Lung (tissue), 11 donors: ENCODE measurements at regions not wholly inside any gene's neighbourhood (a gene's known extent, or its start where the extent isn't known, plus 50 kb on each side); places are given as distances from the start of the nearest gene placed in this dataset.

ENCODE experiments used
- ATAC-seq: fragments of 200-7000 bp; cut with Tn5 transposase; one replicate; pipeline ENCODE4 v1.9.1; 2020; ENCODE audit warnings: moderate number of reproducible peaks; ENCODE audit not compliant: insufficient read depth, low FRiP score
- DNase-seq, 3 donors: peaks; one replicate each; pipeline ENCODE4 v3.0.0-alpha.2; 2013 to 2017
- H3K27ac ChIP-seq, 2 donors: one replicate each; pipeline ENCODE4 v1.5.1; 2013; ENCODE audit warnings: mild to moderate bottlenecking in 2 of 2, moderate library complexity in 2 of 2, control low read depth in 1 of 2, inconsistent platforms in 1 of 2, low read depth in 1 of 2, low read length in 1 of 2
- H3K27me3 ChIP-seq, 3 donors: one replicate each; pipeline ENCODE4 v1.5.1; 2013; ENCODE audit warnings: low read length in 2 of 3; ENCODE audit not compliant: control insufficient read depth in 3 of 3, insufficient read depth in 3 of 3
- H3K36me3 ChIP-seq, 4 donors: one replicate each; pipeline ENCODE4 v1.5.1; 2013; ENCODE audit warnings: low read length in 4 of 4, mild to moderate bottlenecking in 1 of 4, moderate library complexity in 1 of 4; ENCODE audit not compliant: control insufficient read depth in 4 of 4, insufficient read depth in 4 of 4
- H3K4me1 ChIP-seq, 5 donors: one replicate each; pipeline ENCODE4 v1.5.1; 2013; ENCODE audit warnings: low read length in 5 of 5, mild to moderate bottlenecking in 2 of 5, moderate library complexity in 1 of 5; ENCODE audit not compliant: control insufficient read depth in 5 of 5, insufficient read depth in 5 of 5
- H3K4me3 ChIP-seq: one replicate; pipeline ENCODE4 v1.5.1; 2013; ENCODE audit warnings: mild to moderate bottlenecking, control low read depth, moderate library complexity
- H3K9ac ChIP-seq, 2 donors: one replicate each; pipeline ENCODE4 v1.5.1; 2013; ENCODE audit warnings: low read length in 2 of 2, control low read depth in 1 of 2; ENCODE audit not compliant: insufficient read depth in 1 of 2
- H3K9me3 ChIP-seq, 4 donors: one replicate each; pipeline ENCODE4 v1.5.1; 2013; ENCODE audit warnings: low read length in 3 of 4, mild to moderate bottlenecking in 1 of 4, moderate library complexity in 1 of 4; ENCODE audit not compliant: control insufficient read depth in 4 of 4, insufficient read depth in 3 of 4
- WGBS, 2 donors: extraction: QIAGEN DNeasy Blood & Tissue Kit; methylation state at CpG; one replicate each; pipeline ENCODE4 v1.1.7; 2013; 5-methylcytosine and 5-hydroxymethylcytosine counted together
- TF ChIP-seq, protein P1 (sequence below): IDR thresholded peaks from 2 replicates; pipeline ENCODE4 v1.5.1; 2012; ENCODE audit warnings: mild to moderate bottlenecking; ENCODE audit errors: control extremely low read depth, extremely low read depth
- donor health status: control.
- donor health status: control.
- donor health status: Bipolar disorder and iron deficiency.
- donor health status: healthy.
- donor health status: DM: yes; HTN: yes; CAD: no.

DNA sequence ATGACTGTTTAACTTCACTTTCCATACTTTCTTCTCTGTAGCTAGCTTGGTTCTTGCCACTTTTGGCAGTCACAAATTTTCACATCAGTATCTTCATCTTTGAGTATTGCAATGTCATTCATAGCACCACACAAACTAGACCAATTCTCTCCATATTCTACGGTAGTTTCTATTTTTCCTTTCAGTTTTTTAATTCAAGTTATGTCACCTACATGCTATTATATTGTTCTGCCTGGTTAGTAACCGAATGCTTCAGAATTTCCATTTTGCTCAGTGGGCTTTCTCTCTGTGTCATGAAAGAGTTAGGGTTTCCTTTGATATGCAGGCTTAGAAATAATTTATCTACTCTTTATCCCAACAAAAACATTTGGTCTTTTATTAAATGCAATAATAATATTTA lies 896.5 kb downstream of the GATA3 start:
- H3K4me3 ChIP-seq: no peak overlapping the region
- H3K27ac ChIP-seq: no peak overlapping the region
- TF ChIP-seq, protein P1, sequence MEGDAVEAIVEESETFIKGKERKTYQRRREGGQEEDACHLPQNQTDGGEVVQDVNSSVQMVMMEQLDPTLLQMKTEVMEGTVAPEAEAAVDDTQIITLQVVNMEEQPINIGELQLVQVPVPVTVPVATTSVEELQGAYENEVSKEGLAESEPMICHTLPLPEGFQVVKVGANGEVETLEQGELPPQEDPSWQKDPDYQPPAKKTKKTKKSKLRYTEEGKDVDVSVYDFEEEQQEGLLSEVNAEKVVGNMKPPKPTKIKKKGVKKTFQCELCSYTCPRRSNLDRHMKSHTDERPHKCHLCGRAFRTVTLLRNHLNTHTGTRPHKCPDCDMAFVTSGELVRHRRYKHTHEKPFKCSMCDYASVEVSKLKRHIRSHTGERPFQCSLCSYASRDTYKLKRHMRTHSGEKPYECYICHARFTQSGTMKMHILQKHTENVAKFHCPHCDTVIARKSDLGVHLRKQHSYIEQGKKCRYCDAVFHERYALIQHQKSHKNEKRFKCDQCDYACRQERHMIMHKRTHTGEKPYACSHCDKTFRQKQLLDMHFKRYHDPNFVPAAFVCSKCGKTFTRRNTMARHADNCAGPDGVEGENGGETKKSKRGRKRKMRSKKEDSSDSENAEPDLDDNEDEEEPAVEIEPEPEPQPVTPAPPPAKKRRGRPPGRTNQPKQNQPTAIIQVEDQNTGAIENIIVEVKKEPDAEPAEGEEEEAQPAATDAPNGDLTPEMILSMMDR: no peak
- H3K36me3 ChIP-seq: no peaks in the 10 kb centered on the region
- H3K27me3 ChIP-seq: no peaks in the 10 kb centered on the region
- WGBS, 2 donors: 83 to 93% methylated on average over 2 of the region's 2 CpGs
- ATAC-seq: no peak
- no peak overlapping the region for H3K9ac ChIP-seq
- no peaks in the 10 kb centered on the region for H3K4me1 ChIP-seq
- H3K9me3 ChIP-seq: peaks cover 0 to 2% (median 0%) of the 10 kb centered on the region in 4 donors
- DNase-seq: no peak

- Histone ChIP-seq H3K27ac (no peak overlapping the region), H3K4me1 (no peaks in the 10 kb centered on the region), H3K36me3 (no peaks in the 10 kb centered on the region), H3K4me3 (no peak overlapping the region), H3K9me3 (peaks cover 0 to 2% (median 0%) of the 10 kb centered on the region in 4 donors), H3K27me3 (no peaks in the 10 kb centered on the region), H3K9ac (no peak overlapping the region)
- TF ChIP-seq, protein P1: no peak
- ATAC-seq (no peak), DNase-seq (no peak)
- 71 to 75% methylated on average over 7 of the region's 7 CpGs for WGBS, 2 donors
These were observed 897.1 kb downstream of the GATA3 start for GRCh38 chr10:8951440-8952089.

DNA sequence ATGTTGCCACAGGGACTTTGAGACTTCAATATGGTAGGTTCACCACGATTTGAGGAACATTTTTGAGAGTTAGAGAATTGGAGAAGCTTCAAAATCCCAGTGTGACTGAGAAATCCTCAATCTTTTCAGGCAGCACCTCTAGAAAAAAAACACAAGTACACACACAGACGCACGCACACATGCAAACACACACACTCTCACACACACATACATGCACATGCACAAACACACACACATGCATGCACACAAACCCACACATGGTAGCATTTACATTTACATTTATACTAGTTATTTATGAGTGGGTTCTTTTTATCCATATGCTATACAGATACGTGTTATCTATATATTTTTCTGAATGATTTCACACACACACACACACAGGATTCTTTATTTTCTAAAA lies 901.9 kb downstream of the GATA3 start:
- Histone ChIP-seq H3K4me1 (no peaks in the 10 kb centered on the region), H3K9me3 (peaks cover 0 to 2% (median 0%) of the 10 kb centered on the region in 4 donors), H3K4me3 (no peak overlapping the region), H3K36me3 (no peaks in the 10 kb centered on the region), H3K9ac (no peak overlapping the region), H3K27ac (no peak overlapping the region), H3K27me3 (no peaks in the 10 kb centered on the region)
- DNase-seq (no peak), ATAC-seq (no peak)
- TF ChIP-seq, protein P1: no peak
- WGBS, 2 donors: 77 to 86% methylated on average over 4 of the region's 4 CpGs

DNA sequence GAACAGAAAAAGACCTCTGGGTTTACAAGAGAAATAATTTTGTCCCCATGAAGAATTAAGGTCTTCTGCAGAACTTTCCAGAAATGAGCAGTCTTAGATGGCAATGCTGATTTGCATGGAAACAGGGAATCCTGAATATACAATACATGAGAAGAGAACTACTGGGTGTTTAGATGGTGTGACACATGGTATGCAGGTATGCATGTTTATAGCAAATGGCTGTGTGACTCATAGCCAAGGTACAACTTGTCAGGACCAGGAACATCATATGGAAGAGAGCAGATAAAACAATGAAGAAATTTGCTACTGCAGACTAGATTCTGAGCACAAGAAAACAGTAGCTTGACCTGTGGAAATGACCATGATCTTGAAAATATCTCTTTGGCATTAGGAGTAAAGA lies 907.8 kb downstream of the GATA3 start:
- no peak overlapping the region for H3K4me3 ChIP-seq
- TF ChIP-seq, protein P1: no peak
- no peak overlapping the region for H3K27ac ChIP-seq
- no peak for DNase-seq
- no peaks in the 10 kb centered on the region for H3K36me3 ChIP-seq
- no peak overlapping the region for H3K9ac ChIP-seq
- H3K27me3 ChIP-seq: no peaks in the 10 kb centered on the region
- no peak for ATAC-seq
- H3K4me1 ChIP-seq: no peaks in the 10 kb centered on the region
- no peaks in the 10 kb centered on the region for H3K9me3 ChIP-seq
